Endothelial cell of umbilical vein (primary cell): ENCODE measurements at regions not wholly inside any gene's neighbourhood (a gene's known extent, or its start where the extent isn't known, plus 50 kb on each side); places are given as distances from the start of the nearest gene placed in this dataset.

ENCODE experiments used
- BruUV-seq: library from RNA; stranded (reverse); fragments of 400-500 nt; replicated peaks from 2 replicates; lab custom pipeline; 2021; lab: Mats Ljungman, UMichigan
- CTCF ChIA-PET: fragments of 300-600, 350-600 bp; sonication (Branson Sonifier 250); formaldehyde crosslinking; loops from one replicate; lab custom pipeline; 2021; ENCODE audit warnings: antibody characterized with exemption, inconsistent platforms; lab: Charles Lee
- POLR2A ChIA-PET: fragments of 300-600, 350-600 bp; sonication (Branson Sonifier 250); formaldehyde crosslinking; loops from one replicate; lab custom pipeline; 2021; ENCODE audit warnings: antibody characterized with exemption, inconsistent platforms; lab: Charles Lee
- DNase-seq: peaks from one replicate; pipeline ENCODE4 v3.0.0-alpha.2; 2011; ENCODE audit warnings: low read depth, low spot score
- FAIRE-seq: peaks from 2 replicates; lab custom pipeline; 2011; peaks lifted over from hg19 to GRCh38; lab: Jason Lieb, UNC
- H2AFZ ChIP-seq: 2 replicates; pipeline ENCODE4 v1.6.0; 2012; ENCODE audit warnings: low read depth, low read length, control low read depth, inconsistent platforms
- H3K27ac ChIP-seq: 2 replicates; pipeline ENCODE4 v1.5.1; 2011; ENCODE audit warnings: low read depth, mild to moderate bottlenecking, control low read depth, low read length, moderate library complexity; ENCODE audit not compliant: insufficient read depth
- H3K27me3 ChIP-seq, 2 experiments: 2 replicates each; pipeline versions ENCODE4 v1.6.0 to v1.6.1; 2011; ENCODE audit warnings: low read length in 2 of 2, mixed read lengths in 1 of 2; ENCODE audit not compliant: control insufficient read depth in 2 of 2, insufficient read depth in 2 of 2
- H3K36me3 ChIP-seq, 2 experiments: 2 replicates in 1 of 2; 3 replicates in 1 of 2; pipeline ENCODE4 v1.5.1; 2011; ENCODE audit warnings: low read length in 2 of 2, mild to moderate bottlenecking in 1 of 2, moderate library complexity in 1 of 2; ENCODE audit not compliant: control insufficient read depth in 2 of 2, insufficient read depth in 2 of 2; ENCODE audit errors: extremely low read depth in 1 of 2
- H3K4me1 ChIP-seq: 3 replicates; pipeline ENCODE4 v1.5.1; 2011; ENCODE audit warnings: mild to moderate bottlenecking, low read length; ENCODE audit not compliant: control insufficient read depth, insufficient read depth; ENCODE audit errors: extremely low read depth
- H3K4me2 ChIP-seq: 2 replicates; pipeline ENCODE4 v1.6.1; 2011; ENCODE audit warnings: low read length, control low read depth, mixed read lengths; ENCODE audit not compliant: insufficient read depth
- H3K4me3 ChIP-seq, 3 experiments: fragments of 200-600 bp in 1 of 3; sonication (generic), shearing (Covaris generic) in 1 of 3; replicated peaks in 1 of 3; 2 replicates each; pipeline ENCODE4 v1.5.1; 2011 to 2016; ENCODE audit warnings: control low read depth in 3 of 3, low read length in 3 of 3, mild to moderate bottlenecking in 2 of 3, inconsistent platforms in 1 of 3, low read depth in 1 of 3, moderate library complexity in 1 of 3; ENCODE audit not compliant: insufficient read depth in 1 of 3
- H3K79me2 ChIP-seq: 2 replicates; pipeline ENCODE4 v1.6.0; 2012; ENCODE audit warnings: low read length, inconsistent platforms; ENCODE audit not compliant: control insufficient read depth, insufficient read depth
- H3K9ac ChIP-seq: replicated peaks from 2 replicates; pipeline ENCODE3; 2011; ENCODE audit warnings: low read length, control low read depth; ENCODE audit not compliant: insufficient read depth; ENCODE audit errors: extremely low read depth
- H3K9me1 ChIP-seq: replicated peaks from 3 replicates; pipeline ENCODE4 v1.6.0; 2011; ENCODE audit warnings: mild to moderate bottlenecking, low read length; ENCODE audit not compliant: control insufficient read depth, insufficient read depth; ENCODE audit errors: extremely low read depth
- H3K9me3 ChIP-seq: replicated peaks from 2 replicates; pipeline ENCODE4 v1.5.1; 2012; ENCODE audit warnings: low read length, inconsistent platforms; ENCODE audit not compliant: control insufficient read depth, insufficient read depth
- H4K20me1 ChIP-seq: replicated peaks from 2 replicates; pipeline ENCODE3; 2011; ENCODE audit warnings: mild to moderate bottlenecking, low read length; ENCODE audit not compliant: control insufficient read depth, insufficient read depth; ENCODE audit errors: extremely low read depth
- CTCF ChIP-seq, 2 donors: IDR thresholded peaks; 1 replicate in 1 of 2; 2 replicates in 1 of 2; pipeline ENCODE4 v1.5.1; 2011; ENCODE audit warnings: low read length in 2 of 2, mild to moderate bottlenecking in 2 of 2, moderate library complexity in 2 of 2, control low read depth in 1 of 2, inconsistent platforms in 1 of 2, low read depth in 1 of 2; ENCODE audit not compliant: insufficient read depth in 1 of 2; ENCODE audit errors: extremely low read depth in 1 of 2
- EZH2 ChIP-seq: IDR thresholded peaks from 2 replicates; pipeline ENCODE4 v1.6.1; 2012; ENCODE audit warnings: borderline replicate concordance, low read depth, mild to moderate bottlenecking, moderate library complexity, low read length, inconsistent platforms; ENCODE audit not compliant: severe bottlenecking
- FOS ChIP-seq: IDR thresholded peaks from 2 replicates; pipeline ENCODE4 v1.6.1; 2011; ENCODE audit warnings: mild to moderate bottlenecking, low read length, moderate library complexity, borderline replicate concordance; ENCODE audit not compliant: insufficient read depth
- GATA2 ChIP-seq: IDR thresholded peaks from 2 replicates; pipeline ENCODE4 v1.7.0; 2011; ENCODE audit warnings: low read depth, mild to moderate bottlenecking, moderate library complexity, mixed read lengths, low read length; ENCODE audit not compliant: insufficient read length, insufficient read depth
- JUN ChIP-seq: IDR thresholded peaks from 2 replicates; pipeline ENCODE4 v1.6.1; 2011; ENCODE audit warnings: borderline replicate concordance, low read depth; ENCODE audit not compliant: insufficient read length, insufficient read depth
- MAX ChIP-seq: IDR thresholded peaks from 2 replicates; pipeline ENCODE4 v1.6.1; 2011; ENCODE audit not compliant: insufficient read depth, insufficient read length
- MYC ChIP-seq: IDR thresholded peaks from one replicate; pipeline ENCODE4 v1.6.1; 2011; ENCODE audit warnings: mild to moderate bottlenecking, low read depth, low read length
- POLR2A ChIP-seq: IDR thresholded peaks from 2 replicates; pipeline ENCODE4 v1.6.1; 2012; ENCODE audit warnings: low read depth, mild to moderate bottlenecking, control low read depth, low read length
- POLR2AphosphoS5 ChIP-seq: IDR thresholded peaks from 2 replicates; pipeline ENCODE4 v1.6.1; 2012; ENCODE audit warnings: low read depth, mild to moderate bottlenecking, control low read depth, low read length, moderate library complexity; ENCODE audit not compliant: insufficient read depth
- dilution Hi-C: fragments of 300-500 bp; cut with MboI; formaldehyde crosslinking; loops from one replicate; pipeline ENCODE4 v1.15.0; 2019; ENCODE audit warnings: low sequenced_read_pairs; ENCODE audit not compliant: extremely low pct_ligation_motif_present
- intact Hi-C: fragments of 100-400 bp; cut with micrococcal nuclease; formaldehyde crosslinking; loops from one replicate; pipeline ENCODE4 v1.10.0; 2022

DNA sequence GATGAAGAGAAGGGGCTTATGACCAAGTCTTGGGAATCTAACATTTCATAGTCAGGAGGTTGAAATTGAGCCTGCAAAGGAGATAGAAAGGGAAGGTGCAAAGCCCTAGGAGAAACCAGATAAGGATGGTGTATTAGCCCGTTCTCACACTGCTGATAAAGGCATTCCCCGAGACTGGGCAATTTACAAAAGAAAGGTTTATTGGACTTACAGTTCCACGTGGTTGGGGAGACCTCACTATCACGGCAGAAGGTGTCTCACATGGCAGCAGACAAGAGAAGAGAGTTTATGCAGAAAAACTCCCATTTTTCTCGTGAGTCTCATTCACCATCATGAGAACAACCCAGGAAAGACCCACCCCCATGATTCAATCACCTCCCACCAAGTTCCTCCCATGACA lies 129.5 kb upstream of the LNX1 start:
- dilution Hi-C loops = no loop called here
- Histone ChIP-seq H3K9ac (no peak overlapping the region), H3K9me1 (no peaks in the 10 kb centered on the region), H3K27me3 (peaks cover 9 to 21% of the 10 kb centered on the region in 2 experiments), H3K4me2 (no peak overlapping the region), H3K36me3 (no peaks in the 10 kb centered on the region), H3K4me3 (no peak overlapping the region), H4K20me1 (no peaks in the 10 kb centered on the region), H3K4me1 (no peaks in the 10 kb centered on the region), H3K27ac (no peak overlapping the region), H3K9me3 (no peaks in the 10 kb centered on the region), H2AFZ (no peak overlapping the region), H3K79me2 (no peaks in the 10 kb centered on the region)
- intact Hi-C loops = no loop called here
- no TSS peak for BruUV-seq
- ChIA-PET POLR2A (no interaction called here), CTCF (no interaction called here)
- DNase-seq (no peak), FAIRE-seq (no peak)
- TF ChIP-seq JUN (no peak), POLR2A (no peak), MAX (no peak), FOS (no peak), POLR2AphosphoS5 (no peak), GATA2 (no peak), EZH2 (no peak), CTCF (IDR thresholded peaks at IDR 0.05; ENCODE audit: extremely low read depth in 1 of 2, insufficient read depth in 1 of 2, low read depth in 1 of 2, low read length in 2 of 2) (no peak), MYC (no peak)
